Astrocyte (in vitro differentiated cells and primary cell): ENCODE measurements at regions not wholly inside any gene's neighbourhood (a gene's known extent, or its start where the extent isn't known, plus 50 kb on each side); places are given as distances from the start of the nearest gene placed in this dataset.

Experiments used
- DNase-seq: peaks from one replicate; pipeline ENCODE4 v3.0.0-alpha.2; 2010; ENCODE audit warnings: low read depth
- FAIRE-seq: peaks from 2 replicates; lab custom pipeline; 2011; peaks lifted over from hg19 to GRCh38; lab: Jason Lieb, UNC
- H2AFZ ChIP-seq: 2 replicates; pipeline ENCODE4 v1.6.0; 2012; ENCODE audit warnings: low read depth, low read length, inconsistent platforms
- H3K27ac ChIP-seq: 2 replicates; pipeline ENCODE4 v1.5.1; 2011; ENCODE audit warnings: low read depth, low read length, inconsistent platforms
- H3K27me3 ChIP-seq: 2 replicates; pipeline ENCODE4 v1.6.0; 2011; ENCODE audit warnings: low read length, inconsistent platforms; ENCODE audit not compliant: insufficient read depth
- H3K36me3 ChIP-seq: 2 replicates; pipeline ENCODE4 v1.5.1; 2011; ENCODE audit warnings: low read length, inconsistent platforms; ENCODE audit not compliant: insufficient read depth
- H3K4me1 ChIP-seq: 2 replicates; pipeline ENCODE4 v1.5.1; 2011; ENCODE audit warnings: low read length, inconsistent platforms; ENCODE audit not compliant: insufficient read depth
- H3K4me2 ChIP-seq: 2 replicates; pipeline ENCODE4 v1.6.0; 2012; ENCODE audit warnings: low read length, inconsistent platforms
- H3K4me3 ChIP-seq: 2 replicates; pipeline ENCODE4 v1.5.1; 2011; ENCODE audit warnings: low read depth, mild to moderate bottlenecking, low read length, inconsistent platforms; ENCODE audit not compliant: insufficient read depth
- H3K79me2 ChIP-seq: 2 replicates; pipeline ENCODE4 v1.6.0; 2012; ENCODE audit warnings: mild to moderate bottlenecking, low read length, inconsistent platforms; ENCODE audit not compliant: insufficient read depth
- H3K9ac ChIP-seq: 2 replicates; pipeline ENCODE4 v1.6.0; 2012; ENCODE audit warnings: mild to moderate bottlenecking, low read length, inconsistent platforms
- H3K9me3 ChIP-seq: 2 replicates; pipeline ENCODE4 v1.5.1; 2012; ENCODE audit warnings: low read depth, mild to moderate bottlenecking, low read length, inconsistent platforms; ENCODE audit not compliant: insufficient read depth
- H4K20me1 ChIP-seq: 2 replicates; pipeline ENCODE4 v1.6.0; 2012; ENCODE audit warnings: low read length, inconsistent platforms; ENCODE audit not compliant: insufficient read depth
- H3K27ac Mint-ChIP-seq: one replicate; pipeline ENCODE4 v1.8.0; 2021; ENCODE audit warnings: mild to moderate bottlenecking, mixed read lengths; ENCODE audit not compliant: unreplicated experiment
- H3K27me3 Mint-ChIP-seq: one replicate; pipeline ENCODE4 v1.8.0; 2021; ENCODE audit warnings: low read depth, mixed read lengths; ENCODE audit not compliant: unreplicated experiment
- H3K36me3 Mint-ChIP-seq: one replicate; pipeline ENCODE4 v1.8.0; 2021; ENCODE audit warnings: low read depth, mixed read lengths; ENCODE audit not compliant: unreplicated experiment
- H3K4me1 Mint-ChIP-seq: one replicate; pipeline ENCODE4 v1.8.0; 2021; ENCODE audit warnings: low read depth, mixed read lengths; ENCODE audit not compliant: unreplicated experiment
- H3K4me3 Mint-ChIP-seq: one replicate; pipeline ENCODE4 v1.8.0; 2021; ENCODE audit warnings: mild to moderate bottlenecking, moderate library complexity, mixed read lengths; ENCODE audit not compliant: unreplicated experiment
- H3K9me3 Mint-ChIP-seq: one replicate; pipeline ENCODE4 v1.8.0; 2021; ENCODE audit warnings: mild to moderate bottlenecking, mixed read lengths; ENCODE audit not compliant: unreplicated experiment
- CTCF ChIP-seq: IDR thresholded peaks from 2 replicates; pipeline ENCODE4 v1.5.1; 2011; ENCODE audit warnings: low read depth, mild to moderate bottlenecking, inconsistent platforms, low read length, moderate library complexity; ENCODE audit not compliant: insufficient read depth
- EZH2 ChIP-seq: IDR thresholded peaks from 2 replicates; pipeline ENCODE4 v1.6.1; 2012; ENCODE audit warnings: mild to moderate bottlenecking, low read length, inconsistent platforms; ENCODE audit not compliant: insufficient read depth

DNA sequence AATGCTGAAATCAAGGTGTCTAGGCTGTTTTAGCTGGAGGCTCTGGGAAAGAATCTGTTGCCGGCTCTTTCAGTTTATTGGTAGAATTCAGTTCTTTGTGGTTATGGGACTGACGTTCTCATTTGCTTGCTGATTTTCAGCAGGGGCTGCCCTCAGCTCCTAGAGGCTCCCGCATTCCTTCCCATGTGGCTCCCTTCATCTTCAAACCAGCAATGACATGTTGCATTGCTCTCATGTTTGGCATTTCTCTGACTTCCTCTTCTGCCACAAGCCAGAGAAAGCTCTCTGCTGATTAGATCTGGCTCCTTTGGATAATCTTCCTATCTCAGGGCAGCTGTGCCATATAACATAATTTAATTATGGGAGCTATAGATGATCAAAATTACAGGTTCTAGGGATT is 360.3 kb downstream of the LRRC70 start:
- no peaks in the 10 kb centered on the region for H3K79me2 ChIP-seq
- Mint-ChIP-seq H3K4me3 (peak overlapping the region; percentile 41), H3K27me3 (no peaks in the 10 kb centered on the region), H3K4me1 (peaks cover 45% of the 10 kb centered on the region), H3K9me3 (no peaks in the 10 kb centered on the region), H3K27ac (peak overlapping the region; percentile 99), H3K36me3 (no peaks in the 10 kb centered on the region)
- H3K9me3 ChIP-seq = no peaks in the 10 kb centered on the region
- no peak overlapping the region for H2AFZ ChIP-seq
- no peak overlapping the region for H3K4me2 ChIP-seq
- no peak overlapping the region for H3K9ac ChIP-seq
- H3K4me3 ChIP-seq = no peak overlapping the region
- no peak for DNase-seq
- no peaks in the 10 kb centered on the region for H3K27me3 ChIP-seq
- FAIRE-seq = no peak
- peaks cover 8% of the 10 kb centered on the region for H3K4me1 ChIP-seq
- H3K36me3 ChIP-seq = no peaks in the 10 kb centered on the region
- H3K27ac ChIP-seq = no peak overlapping the region
- H4K20me1 ChIP-seq = no peaks in the 10 kb centered on the region
- no peak for TF ChIP-seq EZH2
- no peak for TF ChIP-seq CTCF

GRCh38 chr5:62937661-62938558 is 359.3 kb downstream of the LRRC70 start:
- no peaks in the 10 kb centered on the region for H3K27me3 ChIP-seq
- peaks cover 8% of the 10 kb centered on the region for H3K4me1 ChIP-seq
- H3K4me3 Mint-ChIP-seq = peak overlapping the region; percentile 67
- H2AFZ ChIP-seq = no peak overlapping the region
- H3K36me3 Mint-ChIP-seq = no peaks in the 10 kb centered on the region
- no peak overlapping the region for H3K4me3 ChIP-seq
- H3K4me2 ChIP-seq = peak overlapping the region; percentile 29
- FAIRE-seq = no peak
- H4K20me1 ChIP-seq = no peaks in the 10 kb centered on the region
- no peak for TF ChIP-seq CTCF
- TF ChIP-seq EZH2 = no peak
- peak; percentile 8 for DNase-seq
- no peaks in the 10 kb centered on the region for H3K27me3 Mint-ChIP-seq
- H3K9me3 ChIP-seq = no peaks in the 10 kb centered on the region
- peak overlapping the region; percentile 25 for H3K27ac ChIP-seq
- H3K9me3 Mint-ChIP-seq = no peaks in the 10 kb centered on the region
- no peaks in the 10 kb centered on the region for H3K79me2 ChIP-seq
- H3K27ac Mint-ChIP-seq = peak overlapping the region; percentile 99
- H3K4me1 Mint-ChIP-seq = peaks cover 43% of the 10 kb centered on the region
- H3K9ac ChIP-seq = no peak overlapping the region
- H3K36me3 ChIP-seq = no peaks in the 10 kb centered on the region

- Histone ChIP-seq H3K27ac (no peak overlapping the region), H2AFZ (no peak overlapping the region), H3K9ac (no peak overlapping the region), H3K36me3 (no peaks in the 10 kb centered on the region), H3K4me3 (no peak overlapping the region), H3K27me3 (no peaks in the 10 kb centered on the region), H3K9me3 (no peaks in the 10 kb centered on the region), H4K20me1 (no peaks in the 10 kb centered on the region), H3K79me2 (no peaks in the 10 kb centered on the region), H3K4me1 (peaks cover 8% of the 10 kb centered on the region), H3K4me2 (no peak overlapping the region)
- Mint-ChIP-seq H3K27ac (no peak overlapping the region), H3K36me3 (no peaks in the 10 kb centered on the region), H3K4me3 (no peak overlapping the region), H3K9me3 (no peaks in the 10 kb centered on the region), H3K27me3 (no peaks in the 10 kb centered on the region), H3K4me1 (peaks cover 51% of the 10 kb centered on the region)
- DNase-seq (no peak), FAIRE-seq (no peak)
- no peak for TF ChIP-seq EZH2
- TF ChIP-seq CTCF = no peak
These were observed 357.0 kb downstream of the LRRC70 start for GRCh38 chr5:62935660-62936059.
